GM12874 (cell line): ENCODE measurements at regions not wholly inside any gene's neighbourhood (a gene's known extent, or its start where the extent isn't known, plus 50 kb on each side); places are given as distances from the start of the nearest gene placed in this dataset.

Source experiments
- TF ChIP-seq, protein P1 (sequence below): IDR thresholded peaks from 2 replicates; pipeline ENCODE4 v1.5.1; 2011; ENCODE audit warnings: low read depth, mild to moderate bottlenecking, control low read depth, low read length, moderate library complexity; ENCODE audit not compliant: insufficient read depth

DNA sequence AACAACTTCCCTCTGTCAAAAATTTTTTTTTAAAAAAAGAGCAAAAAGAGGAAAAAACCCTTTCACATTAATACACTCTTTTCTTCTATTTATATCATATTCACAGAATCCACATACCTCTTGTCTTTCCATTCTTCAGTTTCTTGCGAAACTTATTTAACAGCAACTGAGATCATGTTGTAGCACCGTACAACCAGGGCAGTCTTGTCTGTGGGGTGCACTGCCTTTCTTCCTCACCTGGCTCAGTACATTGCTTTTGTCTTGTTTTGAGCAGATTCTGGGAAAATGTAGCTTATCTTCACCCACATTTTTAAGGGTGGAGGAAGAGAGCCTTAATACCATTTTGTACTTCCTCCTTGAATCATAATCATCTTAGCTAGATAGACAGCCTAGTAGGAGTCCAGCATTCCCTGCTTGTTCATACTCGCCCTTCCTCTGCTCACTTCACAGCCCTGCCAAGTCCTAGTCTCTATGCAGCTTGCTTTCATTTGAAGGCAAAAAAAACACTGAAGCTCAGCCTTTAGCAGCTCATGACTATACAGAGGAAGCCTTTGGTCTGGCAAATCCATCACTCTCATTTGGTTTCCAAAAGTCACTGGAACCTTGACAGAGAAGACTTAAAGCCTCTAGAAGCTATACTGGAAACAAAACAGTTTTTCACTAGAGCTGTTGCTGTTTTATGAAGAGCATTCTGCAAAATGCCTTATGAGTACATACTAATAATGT, 140.6 kb upstream of the BANK1 start:
- TF ChIP-seq, protein P1, sequence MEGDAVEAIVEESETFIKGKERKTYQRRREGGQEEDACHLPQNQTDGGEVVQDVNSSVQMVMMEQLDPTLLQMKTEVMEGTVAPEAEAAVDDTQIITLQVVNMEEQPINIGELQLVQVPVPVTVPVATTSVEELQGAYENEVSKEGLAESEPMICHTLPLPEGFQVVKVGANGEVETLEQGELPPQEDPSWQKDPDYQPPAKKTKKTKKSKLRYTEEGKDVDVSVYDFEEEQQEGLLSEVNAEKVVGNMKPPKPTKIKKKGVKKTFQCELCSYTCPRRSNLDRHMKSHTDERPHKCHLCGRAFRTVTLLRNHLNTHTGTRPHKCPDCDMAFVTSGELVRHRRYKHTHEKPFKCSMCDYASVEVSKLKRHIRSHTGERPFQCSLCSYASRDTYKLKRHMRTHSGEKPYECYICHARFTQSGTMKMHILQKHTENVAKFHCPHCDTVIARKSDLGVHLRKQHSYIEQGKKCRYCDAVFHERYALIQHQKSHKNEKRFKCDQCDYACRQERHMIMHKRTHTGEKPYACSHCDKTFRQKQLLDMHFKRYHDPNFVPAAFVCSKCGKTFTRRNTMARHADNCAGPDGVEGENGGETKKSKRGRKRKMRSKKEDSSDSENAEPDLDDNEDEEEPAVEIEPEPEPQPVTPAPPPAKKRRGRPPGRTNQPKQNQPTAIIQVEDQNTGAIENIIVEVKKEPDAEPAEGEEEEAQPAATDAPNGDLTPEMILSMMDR: no peak

- TF ChIP-seq, protein P1: no peak
Observed at GRCh38 chr4:101647710-101648034, 142.9 kb upstream of the BANK1 start.

DNA sequence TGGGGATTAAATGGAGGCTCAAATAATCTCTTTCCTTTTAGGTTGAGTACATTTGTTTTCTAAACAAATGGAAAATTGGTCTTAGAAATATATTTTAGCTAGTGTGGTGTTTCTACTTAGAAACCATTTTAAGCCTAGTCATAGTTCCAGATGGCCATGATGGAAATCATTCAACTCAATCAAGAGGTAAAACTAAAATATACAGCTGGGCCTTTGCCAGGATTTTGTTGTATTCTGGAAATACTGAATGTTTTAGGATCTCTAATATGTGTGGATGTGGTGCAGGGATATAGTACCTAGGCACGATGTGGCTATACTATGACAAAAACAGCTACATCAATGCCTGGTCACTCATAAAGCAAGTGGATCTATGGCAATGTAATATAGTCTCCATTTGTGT, 146.0 kb upstream of the BANK1 start:
- TF ChIP-seq, protein P1: no peak

DNA sequence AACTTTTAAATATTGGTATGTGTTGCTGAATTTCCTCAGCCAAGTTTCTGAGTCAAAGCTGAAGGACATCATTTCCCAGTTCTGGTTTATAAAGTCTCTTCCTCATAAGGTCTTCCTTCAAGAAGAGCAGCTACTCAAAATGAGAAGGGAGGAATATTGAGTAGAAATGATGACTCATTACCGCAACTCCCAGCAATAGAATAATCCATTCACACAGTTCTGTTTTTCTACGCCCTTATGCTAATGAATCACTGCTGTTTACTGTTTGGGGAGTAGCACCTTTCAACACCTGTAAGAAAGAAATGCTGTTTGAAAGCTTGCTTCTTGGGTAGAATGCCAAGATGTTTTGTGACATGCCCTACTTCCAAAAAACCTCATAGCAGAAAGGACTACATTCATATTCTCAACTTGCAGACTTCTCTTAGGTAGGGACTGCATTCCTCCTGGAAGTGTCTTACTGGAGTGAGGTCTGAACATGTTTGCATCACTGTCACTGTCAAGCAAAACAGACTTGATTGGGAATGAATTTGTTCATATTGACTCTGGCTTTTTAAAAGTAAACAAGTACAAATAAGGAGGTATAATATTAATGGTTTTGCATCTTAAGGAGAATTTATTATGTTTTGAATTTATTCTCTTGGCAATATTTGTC, 147.2 kb upstream of the BANK1 start:
- TF ChIP-seq, protein P1: no peak

DNA sequence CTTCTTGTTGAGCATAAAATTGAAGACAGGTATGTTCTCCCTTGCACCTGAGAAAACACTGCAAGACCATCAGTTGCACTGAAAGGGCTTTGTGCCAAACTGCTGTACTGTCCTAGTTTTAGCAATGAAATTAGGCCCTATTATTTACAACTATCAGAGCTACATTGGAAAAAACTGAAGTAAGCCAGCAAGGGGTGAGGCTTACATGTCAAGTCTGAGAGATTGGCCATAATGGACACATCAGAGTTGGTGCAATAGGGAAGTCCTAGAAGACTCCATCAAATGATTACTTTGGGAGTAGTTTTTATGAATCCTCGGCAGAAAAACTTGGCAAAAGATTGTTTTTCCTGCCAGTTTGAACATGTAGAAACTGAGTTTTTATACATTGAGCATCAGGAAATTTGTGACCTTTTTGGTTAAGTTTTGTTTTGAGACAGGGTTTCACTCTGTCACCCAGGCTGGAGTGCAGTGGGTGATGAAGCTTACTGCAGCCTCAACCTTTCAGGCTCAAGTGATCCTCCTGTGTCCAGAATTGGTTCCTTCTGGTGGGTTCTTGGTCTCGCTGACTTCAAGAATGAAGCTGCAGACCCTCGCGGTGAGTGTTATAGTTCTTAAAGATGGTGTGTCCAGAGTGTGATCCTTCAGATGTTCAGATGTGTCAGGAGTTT, 160.1 kb upstream of the BANK1 start:
- TF ChIP-seq, protein P1: no peak

DNA sequence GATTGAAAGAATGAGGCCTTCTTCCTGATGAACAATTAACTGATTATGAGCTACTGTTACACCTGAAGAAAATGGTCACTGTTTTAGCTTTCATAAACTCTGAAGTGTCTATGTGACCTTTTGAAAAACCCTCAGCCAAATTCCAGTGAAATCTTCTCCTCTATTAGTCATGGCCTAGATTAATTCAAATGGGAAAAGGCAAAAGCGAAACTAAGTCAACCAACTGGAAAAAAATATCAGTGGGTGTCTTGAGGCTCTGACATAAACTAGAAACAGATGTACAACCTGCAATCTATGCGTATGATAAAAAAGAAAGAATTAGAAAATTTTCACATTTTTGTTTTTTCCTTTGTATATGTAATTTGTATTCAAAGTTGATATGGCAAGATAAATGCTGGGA, 169.4 kb upstream of the BANK1 start:
- TF ChIP-seq, protein P1: no peak

DNA sequence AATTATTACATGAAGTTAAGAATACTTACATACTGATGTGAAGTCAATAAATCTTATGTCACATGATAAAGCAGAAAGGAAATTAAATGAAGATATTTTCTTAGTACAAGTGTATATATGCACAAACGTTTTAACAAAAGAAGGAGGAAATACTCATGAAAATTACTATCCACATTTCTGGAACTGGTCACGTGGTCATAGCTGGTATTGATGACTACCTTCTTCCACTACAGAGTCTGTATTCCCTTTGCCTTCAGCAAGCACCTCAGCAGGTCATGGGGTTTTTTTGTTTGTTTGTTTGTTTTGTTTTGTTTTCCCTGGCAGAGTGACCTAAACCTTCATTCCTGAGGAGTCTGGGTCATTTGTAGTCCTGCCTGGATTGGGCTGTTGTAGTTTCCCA, 174.9 kb upstream of the BANK1 start:
- TF ChIP-seq, protein P1: no peak
